Activated CD8-positive, alpha-beta memory T cell treated with anti-CD3 and anti-CD28 coated beads, Interleukin-2, amount 50 U/mL, for 1 hour (primary cell): ENCODE measurements at regions not wholly inside any gene's neighbourhood (a gene's known extent, or its start where the extent isn't known, plus 50 kb on each side); places are given as distances from the start of the nearest gene placed in this dataset.
"Not testable (repeated sequence)": the region's sequence is repeated elsewhere in the genome, so short reads cannot be mapped to it uniquely, and the experiment has no call there.

Experiments used
- DNase-seq: peaks from one replicate; pipeline ENCODE4 v3.0.0-alpha.2; 2020; ENCODE audit errors: extremely low read depth

- no peak for DNase-seq
Observed at GRCh38 chr5:125412561-125413495, 666.4 kb upstream of the ZNF608 start.

- DNase-seq: no peak
Observed at GRCh38 chr5:125413496-125414274, 667.2 kb upstream of the ZNF608 start.

DNA sequence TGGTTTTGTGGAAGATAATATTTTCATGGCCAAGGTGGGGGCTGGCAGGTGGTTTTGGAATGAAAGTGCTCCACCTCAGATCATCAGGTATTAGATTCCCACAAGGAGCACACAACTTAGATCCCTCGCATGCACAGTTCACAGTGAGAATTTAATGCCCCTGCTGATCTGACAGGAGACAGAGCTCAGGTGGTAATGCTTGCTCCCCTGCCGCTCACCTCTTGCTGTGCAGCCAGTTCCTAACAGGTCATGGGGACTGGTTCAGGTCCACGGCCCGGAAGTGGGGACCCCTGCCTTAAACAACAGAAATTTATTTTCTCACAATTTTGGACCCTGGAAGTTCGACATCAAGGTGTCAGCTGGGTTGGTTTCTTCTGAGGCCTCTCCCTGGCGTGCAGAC lies 668.7 kb upstream of the ZNF608 start:
- DNase-seq: no peak

GRCh38 chr5:125416055-125416454 lies 669.6 kb upstream of the ZNF608 start:
- no peak for DNase-seq

GRCh38 chr5:125421006-125421405 lies 674.6 kb upstream of the ZNF608 start:
- DNase-seq: no peak

DNA sequence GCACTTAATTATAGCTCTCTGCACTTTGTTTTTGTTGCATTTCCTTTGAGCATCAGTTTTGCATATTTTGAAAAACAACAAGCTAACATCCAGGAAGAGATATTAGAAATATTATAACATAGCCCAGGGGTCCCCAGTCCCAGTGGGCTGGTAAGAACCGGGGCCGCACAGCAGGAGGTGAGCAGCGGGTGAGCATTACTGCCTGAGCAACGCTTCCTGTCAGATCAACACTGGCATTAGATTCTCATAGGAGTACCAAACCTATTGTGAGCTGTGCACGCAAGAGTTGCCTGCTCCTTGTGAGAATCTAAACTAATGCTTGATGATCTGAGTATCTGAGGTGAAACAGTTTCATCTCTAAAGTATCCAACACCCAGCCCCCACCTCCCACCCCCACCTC lies 675.9 kb upstream of the ZNF608 start:
- no peak for DNase-seq

DNA sequence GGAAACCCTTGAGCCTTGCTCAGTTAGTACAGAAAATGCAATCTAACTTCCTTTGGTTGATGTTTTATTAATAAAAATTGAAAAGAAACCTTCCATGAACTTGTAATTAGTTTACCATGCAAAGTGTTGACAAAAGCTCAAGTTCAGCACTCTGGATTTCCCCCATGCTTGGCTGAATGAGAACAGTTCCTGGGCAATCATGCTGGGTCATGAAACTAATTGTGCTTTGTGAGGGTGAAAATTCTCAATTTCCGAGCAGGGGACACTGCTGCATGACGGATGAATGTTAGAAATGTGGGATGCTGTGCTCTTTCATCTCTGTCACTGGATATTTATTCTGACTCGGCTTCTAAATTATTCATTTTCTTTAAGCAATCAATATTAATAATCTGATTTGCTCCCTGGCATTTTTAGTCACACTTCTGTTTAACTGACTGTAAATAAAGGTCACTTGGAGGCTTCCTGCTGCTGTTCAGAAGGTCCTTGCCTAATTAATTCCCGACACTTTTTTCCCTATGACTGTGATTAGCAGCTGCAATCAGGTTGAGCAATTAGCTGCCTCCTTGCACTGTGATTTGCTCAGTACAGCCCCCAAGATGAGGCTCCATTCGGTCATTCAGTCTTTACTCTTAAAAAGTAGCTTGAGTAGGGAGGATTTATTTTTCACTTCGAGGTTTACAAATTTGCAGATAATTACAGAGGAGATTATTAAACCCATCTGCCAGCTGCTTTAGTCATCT lies 678.1 kb upstream of the ZNF608 start:
- no peak for DNase-seq

DNA sequence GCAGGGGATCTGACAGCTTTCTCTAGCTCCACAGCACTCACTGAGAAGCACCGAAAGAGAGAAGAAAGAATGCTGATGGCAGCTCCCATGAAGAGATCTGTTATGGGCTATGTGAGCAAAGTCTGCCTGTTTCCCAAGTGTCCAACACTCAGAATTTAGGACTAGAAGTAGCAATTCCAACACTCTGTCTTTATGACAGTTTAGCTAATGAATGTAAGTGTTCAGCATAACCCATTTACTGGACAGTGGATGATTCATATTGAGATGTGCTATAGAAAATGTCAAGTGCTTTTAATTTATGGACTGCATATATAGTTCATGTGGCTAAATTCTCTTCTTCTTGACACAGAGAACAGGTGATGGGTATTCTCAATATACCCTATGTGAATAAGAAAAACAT lies 683.1 kb upstream of the ZNF608 start:
- DNase-seq: no peak

- no peak for DNase-seq
Observed at GRCh38 chr5:125433457-125433856, 687.0 kb upstream of the ZNF608 start.

- DNase-seq: no peak
Observed at GRCh38 chr5:125439243-125439642, 692.8 kb upstream of the ZNF608 start.

DNA sequence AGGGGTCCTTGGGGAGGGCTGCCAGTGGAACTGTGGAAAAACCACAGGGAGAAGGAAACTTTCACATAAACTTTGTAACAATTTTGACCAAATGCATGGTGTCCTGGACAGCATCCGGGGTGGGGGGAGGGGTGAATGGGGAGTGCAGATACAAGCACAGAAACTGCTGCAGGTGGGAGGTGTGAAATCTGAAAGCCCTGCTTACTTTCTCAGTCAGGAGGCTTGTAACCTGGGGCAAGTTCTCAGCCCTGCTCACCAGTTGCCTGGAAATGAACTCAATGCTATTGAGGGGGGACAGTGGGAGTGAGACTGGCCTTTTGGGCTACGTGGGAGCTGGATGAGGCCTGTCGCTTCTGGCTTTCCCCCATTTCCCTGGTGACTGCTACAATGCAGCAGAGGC lies 694.5 kb upstream of the ZNF608 start:
- DNase-seq: no peak

GRCh38 chr5:125446986-125447385 lies 700.5 kb upstream of the ZNF608 start:
- DNase-seq: no peak

GRCh38 chr5:125450771-125451170 lies 704.3 kb upstream of the ZNF608 start:
- DNase-seq: no peak

GRCh38 chr5:125451622-125452021 lies 705.2 kb upstream of the ZNF608 start:
- no peak for DNase-seq

DNA sequence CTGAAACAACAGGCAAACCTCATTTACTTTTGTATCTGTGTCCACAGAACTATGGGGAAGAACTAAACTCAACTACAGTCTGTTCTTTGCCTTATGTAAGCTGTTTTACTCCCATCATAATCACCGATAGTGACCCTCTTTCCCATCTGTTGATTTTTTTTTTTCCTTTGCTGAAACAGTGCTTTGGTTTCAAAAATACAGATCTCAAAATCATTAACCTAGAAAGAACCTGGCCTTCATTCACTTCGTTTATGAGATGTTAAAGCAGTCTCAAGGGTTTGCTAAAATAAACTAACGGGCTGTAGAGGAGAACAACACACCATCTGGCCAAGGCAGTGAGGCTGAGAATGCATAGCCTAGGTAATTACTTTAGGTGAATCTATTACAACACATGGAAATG lies 706.6 kb upstream of the ZNF608 start:
- no peak for DNase-seq

GRCh38 chr5:125455041-125455440 lies 708.6 kb upstream of the ZNF608 start:
- DNase-seq: no peak

GRCh38 chr5:125456005-125456404 lies 709.6 kb upstream of the ZNF608 start:
- DNase-seq: not testable (repeated sequence)

DNA sequence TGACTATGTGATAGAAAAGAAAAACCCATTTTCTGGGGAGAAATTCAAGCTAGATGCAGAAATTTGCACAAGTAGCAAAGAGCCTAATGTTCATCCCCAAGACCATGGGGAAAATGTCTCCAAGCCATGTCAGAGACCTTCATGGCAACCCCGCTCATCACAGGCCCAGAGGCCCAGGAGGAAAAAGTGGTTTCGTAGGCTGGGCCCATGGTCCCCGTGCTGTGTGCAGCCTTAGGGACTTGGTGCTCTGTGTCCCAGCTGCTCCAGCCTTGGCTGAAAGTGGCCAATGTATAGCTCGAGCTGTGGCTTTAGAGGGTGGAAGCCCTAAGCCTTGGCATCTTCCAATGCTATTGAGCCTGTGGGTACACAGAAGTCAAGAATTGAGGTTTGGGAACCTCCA lies 711.2 kb upstream of the ZNF608 start:
- DNase-seq: no peak

GRCh38 chr5:125458949-125459348 lies 712.5 kb upstream of the ZNF608 start:
- DNase-seq: not testable (repeated sequence)

DNA sequence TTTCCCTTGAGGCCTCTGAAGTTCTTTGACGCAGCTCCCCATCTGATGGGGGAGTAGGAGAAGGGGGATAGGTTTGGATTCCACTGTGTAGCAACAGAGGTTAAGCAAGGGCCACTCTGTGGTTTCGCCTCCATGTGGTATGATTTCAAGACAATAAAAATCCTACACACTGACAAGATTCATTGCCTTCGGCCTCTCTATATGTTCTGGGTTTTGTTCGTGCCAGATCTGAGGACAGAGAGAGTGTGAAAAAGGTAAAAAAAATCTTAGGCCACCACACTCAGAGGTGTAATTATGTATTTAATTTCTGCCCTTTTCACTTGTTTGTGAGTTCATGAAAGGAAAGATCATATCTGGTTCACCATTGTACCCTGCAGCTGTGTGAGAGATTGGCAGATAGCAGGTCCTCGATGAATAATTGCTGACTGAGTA lies 715.2 kb upstream of the ZNF608 start:
- no peak for DNase-seq

DNA sequence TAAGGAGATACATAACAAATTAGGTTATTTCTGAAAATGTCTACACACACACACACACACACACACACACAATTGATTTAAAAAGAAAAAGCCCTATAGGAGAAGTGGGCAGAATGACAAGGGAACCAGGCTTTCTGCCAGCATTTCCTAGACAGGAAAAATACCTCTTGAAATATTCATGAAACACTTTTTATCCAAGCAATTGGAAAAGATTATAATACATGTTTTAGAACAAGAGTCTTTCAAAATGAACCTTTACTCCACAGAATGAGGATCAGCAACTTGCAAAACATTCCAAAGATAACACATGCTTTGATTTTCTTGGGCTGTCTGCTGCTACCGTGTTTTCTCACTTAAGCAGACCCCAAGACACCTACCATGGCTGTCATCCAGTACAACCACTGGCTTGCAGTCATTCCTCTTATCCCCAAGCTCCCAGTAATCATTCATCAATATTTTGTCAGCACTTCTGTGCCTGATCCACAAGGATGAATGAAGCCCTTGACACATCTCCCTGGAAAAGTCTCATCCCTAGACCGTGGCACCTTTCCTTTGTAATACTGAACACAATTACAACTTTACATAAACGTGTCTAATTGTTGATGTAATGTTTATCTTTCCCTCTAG lies 717.1 kb upstream of the ZNF608 start:
- DNase-seq: no peak
